ENCODE measurements at regions not wholly inside any gene's neighbourhood (a gene's known extent, or its start where the extent isn't known, plus 50 kb on each side); places are given as distances from the start of the nearest gene placed in this dataset.

GRCh38 chrX:39714471-39714870, 383.3 kb downstream of the BCOR start:
- H3K27me3 ChIP-seq (ENCODE audit: insufficient read depth, insufficient read length) = no peaks in the 10 kb centered on the region
- peaks cover 6% of the 10 kb centered on the region; the same call in 1 of the 2 replicates for H3K9me3 ChIP-seq (ENCODE audit: insufficient read depth, low read length)
- no peak overlapping the region for H3K9ac ChIP-seq (ENCODE audit: insufficient read length, low read depth)
- peaks cover 4% of the 10 kb centered on the region for H3K4me1 ChIP-seq (ENCODE audit: insufficient read depth, insufficient read length)
- DNase-seq (ENCODE audit: low read depth, low spot score) = no peak
- no peaks in the 10 kb centered on the region for H3K36me3 ChIP-seq (ENCODE audit: insufficient read depth, insufficient read length, low read length)
- no peak overlapping the region for H3K4me3 ChIP-seq (ENCODE audit: insufficient read length, low read depth)
- TF ChIP-seq SUZ12 (IDR thresholded peaks at IDR 0.05; ENCODE audit: extremely low read depth, insufficient read depth, insufficient read length) = no peak
- no peak for TF ChIP-seq ZNF274 (IDR thresholded peaks at IDR 0.05; ENCODE audit: low read depth, low read length)
- TF ChIP-seq YY1 (IDR thresholded peaks at IDR 0.05; ENCODE audit: insufficient read depth, insufficient read length) = no peak

DNA sequence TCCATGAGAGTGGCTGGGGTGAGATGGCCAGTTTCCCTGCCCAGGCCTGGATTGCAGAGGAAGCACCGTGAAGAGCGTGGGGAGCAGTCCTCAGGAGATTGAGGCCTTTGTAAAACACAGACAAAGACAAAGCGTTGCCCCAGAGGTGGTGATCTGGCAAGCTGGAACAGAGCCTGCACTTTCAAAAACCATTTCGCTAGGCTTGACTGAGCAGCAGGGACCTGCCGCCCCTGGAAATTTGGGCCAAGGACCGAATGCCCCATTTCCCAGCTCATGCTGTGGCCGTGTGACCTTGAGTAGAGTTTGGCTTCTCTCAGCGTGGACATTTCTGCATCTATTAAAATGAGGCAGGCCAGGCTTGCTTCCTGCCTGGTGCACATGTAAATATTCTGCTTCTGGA, 381.4 kb downstream of the BCOR start:
- no peaks in the 10 kb centered on the region for H3K27me3 ChIP-seq (ENCODE audit: insufficient read depth, insufficient read length)
- H3K4me1 ChIP-seq (ENCODE audit: insufficient read depth, insufficient read length) = peaks cover 4% of the 10 kb centered on the region
- no peak overlapping the region for H3K9ac ChIP-seq (ENCODE audit: insufficient read length, low read depth)
- no peak for TF ChIP-seq SUZ12 (IDR thresholded peaks at IDR 0.05; ENCODE audit: extremely low read depth, insufficient read depth, insufficient read length)
- TF ChIP-seq ZNF274 (IDR thresholded peaks at IDR 0.05; ENCODE audit: low read depth, low read length) = no peak
- no peak for TF ChIP-seq YY1 (IDR thresholded peaks at IDR 0.05; ENCODE audit: insufficient read depth, insufficient read length)
- no peaks in the 10 kb centered on the region for H3K9me3 ChIP-seq (ENCODE audit: insufficient read depth, low read length)
- no peaks in the 10 kb centered on the region for H3K36me3 ChIP-seq (ENCODE audit: insufficient read depth, insufficient read length, low read length)
- H3K4me3 ChIP-seq (ENCODE audit: insufficient read length, low read depth) = no peak overlapping the region
- no peak for DNase-seq (ENCODE audit: low read depth, low spot score)

DNA sequence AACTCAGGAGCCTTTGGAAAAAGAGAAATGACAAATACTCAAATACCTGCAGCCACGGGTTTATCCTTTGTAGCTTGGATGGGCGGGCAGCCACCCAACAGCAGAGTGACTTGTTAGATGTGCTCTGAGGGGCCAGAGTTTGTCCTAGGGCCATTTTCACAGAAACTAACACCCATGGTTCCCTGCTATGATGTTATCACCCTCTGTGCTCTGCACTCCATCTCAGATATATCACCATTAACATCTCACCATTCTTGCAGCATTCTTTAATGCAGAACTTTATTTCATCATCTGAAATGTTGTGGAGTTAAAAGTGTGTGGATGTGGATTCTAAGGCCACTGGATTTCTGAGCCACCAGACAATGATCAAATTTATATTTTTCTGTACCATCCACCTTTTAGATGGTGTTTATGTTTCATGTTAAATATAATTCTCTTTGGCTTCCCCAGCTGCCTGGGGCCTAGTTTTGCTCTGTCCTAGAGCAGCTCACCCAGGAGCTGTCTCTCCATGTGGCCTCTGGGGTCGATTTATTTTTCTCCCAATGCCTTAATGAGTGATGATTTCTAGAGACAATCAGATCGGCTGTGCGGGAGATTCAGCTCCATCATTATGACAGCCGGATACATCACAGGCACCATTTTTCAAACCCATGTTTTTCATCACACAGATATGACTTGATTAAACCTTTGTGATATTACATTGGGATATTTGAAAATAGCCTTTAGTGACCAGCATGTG, 380.8 kb downstream of the BCOR start:
- H3K9me3 ChIP-seq (ENCODE audit: insufficient read depth, low read length) = no peaks in the 10 kb centered on the region
- H3K4me3 ChIP-seq (ENCODE audit: insufficient read length, low read depth) = no peak overlapping the region
- TF ChIP-seq SUZ12 (IDR thresholded peaks at IDR 0.05; ENCODE audit: extremely low read depth, insufficient read depth, insufficient read length) (no peak), ZNF274 (IDR thresholded peaks at IDR 0.05; ENCODE audit: low read depth, low read length) (no peak), YY1 (IDR thresholded peaks at IDR 0.05; ENCODE audit: insufficient read depth, insufficient read length) (no peak)
- H3K36me3 ChIP-seq (ENCODE audit: insufficient read depth, insufficient read length, low read length) = no peaks in the 10 kb centered on the region
- DNase-seq (ENCODE audit: low read depth, low spot score) = no peak
- no peak overlapping the region for H3K9ac ChIP-seq (ENCODE audit: insufficient read length, low read depth)
- no peaks in the 10 kb centered on the region for H3K27me3 ChIP-seq (ENCODE audit: insufficient read depth, insufficient read length)
- peaks cover 4% of the 10 kb centered on the region for H3K4me1 ChIP-seq (ENCODE audit: insufficient read depth, insufficient read length)

DNA sequence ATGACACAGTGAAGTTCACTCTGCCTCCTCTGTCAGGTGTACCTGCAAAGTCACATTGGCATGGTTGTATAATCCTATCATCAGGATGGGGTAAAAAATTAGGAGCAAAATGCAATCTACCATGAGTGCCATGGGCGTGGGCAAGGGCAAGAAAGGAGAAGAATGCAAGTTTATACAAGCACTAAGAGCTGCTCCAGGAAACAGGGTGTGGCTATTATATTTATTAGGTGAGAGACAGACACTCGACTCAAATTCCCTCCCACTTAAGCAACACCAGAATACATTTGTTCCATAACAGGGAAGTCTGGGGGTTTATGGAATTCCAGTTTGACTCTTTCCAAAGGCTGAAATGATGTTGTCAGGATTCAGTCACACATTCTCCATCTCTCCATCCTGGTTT, 378.8 kb downstream of the BCOR start:
- no peak for TF ChIP-seq SUZ12 (IDR thresholded peaks at IDR 0.05; ENCODE audit: extremely low read depth, insufficient read depth, insufficient read length)
- no peak for TF ChIP-seq YY1 (IDR thresholded peaks at IDR 0.05; ENCODE audit: insufficient read depth, insufficient read length)
- TF ChIP-seq ZNF274 (IDR thresholded peaks at IDR 0.05; ENCODE audit: low read depth, low read length) = no peak
- no peak overlapping the region for H3K9ac ChIP-seq (ENCODE audit: insufficient read length, low read depth)

GRCh38 chrX:39720945-39721344, 376.8 kb downstream of the BCOR start:
- DNase-seq (ENCODE audit: low read depth, low spot score) = no peak
- no peak overlapping the region for H3K9ac ChIP-seq (ENCODE audit: insufficient read length, low read depth)

More for the DNA sequence above, 378.8 kb downstream of the BCOR start:
- Histone ChIP-seq H3K4me3 (ENCODE audit: insufficient read length, low read depth) (no peak overlapping the region), H3K9me3 (ENCODE audit: insufficient read depth, low read length) (no peaks in the 10 kb centered on the region), H3K27me3 (ENCODE audit: insufficient read depth, insufficient read length) (no peaks in the 10 kb centered on the region), H3K36me3 (ENCODE audit: insufficient read depth, insufficient read length, low read length) (no peaks in the 10 kb centered on the region), H3K4me1 (ENCODE audit: insufficient read depth, insufficient read length) (peaks cover 4% of the 10 kb centered on the region)
- no peak for DNase-seq (ENCODE audit: low read depth, low spot score)

DNA sequence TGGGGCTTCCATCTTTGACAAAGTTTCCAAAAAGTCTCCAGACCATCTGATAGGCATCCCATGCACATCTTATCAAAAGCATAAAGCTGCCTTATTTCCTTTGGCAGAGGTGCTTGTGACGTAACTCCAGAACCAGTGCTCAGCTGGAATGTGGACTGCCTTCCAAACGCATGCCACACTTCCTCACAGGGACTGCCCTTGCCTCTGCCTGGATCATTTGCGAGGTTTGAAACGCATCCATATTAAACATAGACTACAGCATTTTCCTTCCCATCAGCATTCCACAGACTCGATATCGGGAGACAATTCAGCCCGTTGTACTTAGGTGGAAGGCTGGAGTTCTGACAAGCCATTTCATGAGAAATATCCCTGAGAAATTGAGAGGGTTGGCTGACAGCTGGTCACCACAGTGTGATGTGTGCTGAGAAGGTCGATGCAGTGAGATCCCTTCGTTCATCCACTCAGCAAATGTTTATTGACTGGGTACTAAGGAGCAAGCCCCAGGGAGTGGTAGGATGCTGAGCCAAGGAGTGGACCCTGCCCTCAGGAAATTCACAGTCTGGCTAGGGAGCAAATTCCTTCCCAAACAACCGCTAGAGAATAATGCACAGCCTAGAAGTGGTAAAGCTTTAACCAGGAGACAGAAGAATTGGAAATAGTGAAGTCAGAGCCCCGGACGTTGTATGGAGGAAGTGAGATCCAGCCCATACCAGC, 376.0 kb downstream of the BCOR start:
- TF ChIP-seq SUZ12 (IDR thresholded peaks at IDR 0.05; ENCODE audit: extremely low read depth, insufficient read depth, insufficient read length) = no peak
- TF ChIP-seq YY1 (IDR thresholded peaks at IDR 0.05; ENCODE audit: insufficient read depth, insufficient read length) = no peak
- Histone ChIP-seq H3K4me1 (ENCODE audit: insufficient read depth, insufficient read length) (peaks cover 3% of the 10 kb centered on the region), H3K36me3 (ENCODE audit: insufficient read depth, insufficient read length, low read length) (no peaks in the 10 kb centered on the region), H3K4me3 (ENCODE audit: insufficient read length, low read depth) (no peak overlapping the region), H3K9ac (ENCODE audit: insufficient read length, low read depth) (no peak overlapping the region), H3K27me3 (ENCODE audit: insufficient read depth, insufficient read length) (no peaks in the 10 kb centered on the region), H3K9me3 (ENCODE audit: insufficient read depth, low read length) (no peaks in the 10 kb centered on the region)
- no peak for DNase-seq (ENCODE audit: low read depth, low spot score)

More at GRCh38 chrX:39720945-39721344, 376.8 kb downstream of the BCOR start:
- TF ChIP-seq ZNF274 (IDR thresholded peaks at IDR 0.05; ENCODE audit: low read depth, low read length) (no peak), YY1 (IDR thresholded peaks at IDR 0.05; ENCODE audit: insufficient read depth, insufficient read length) (no peak), SUZ12 (IDR thresholded peaks at IDR 0.05; ENCODE audit: extremely low read depth, insufficient read depth, insufficient read length) (no peak)
- peaks cover 4% of the 10 kb centered on the region for H3K4me1 ChIP-seq (ENCODE audit: insufficient read depth, insufficient read length)
- H3K36me3 ChIP-seq (ENCODE audit: insufficient read depth, insufficient read length, low read length) = no peaks in the 10 kb centered on the region
- H3K9me3 ChIP-seq (ENCODE audit: insufficient read depth, low read length) = no peaks in the 10 kb centered on the region
- no peaks in the 10 kb centered on the region for H3K27me3 ChIP-seq (ENCODE audit: insufficient read depth, insufficient read length)
- H3K4me3 ChIP-seq (ENCODE audit: insufficient read length, low read depth) = no peak overlapping the region

- TF ChIP-seq YY1 (IDR thresholded peaks at IDR 0.05; ENCODE audit: insufficient read depth, insufficient read length) (no peak), SUZ12 (IDR thresholded peaks at IDR 0.05; ENCODE audit: extremely low read depth, insufficient read depth, insufficient read length) (no peak), ZNF274 (IDR thresholded peaks at IDR 0.05; ENCODE audit: low read depth, low read length) (no peak)
- no peak overlapping the region for H3K9ac ChIP-seq (ENCODE audit: insufficient read length, low read depth)
- peaks cover 7% of the 10 kb centered on the region; the same call in 1 of the 2 replicates for H3K9me3 ChIP-seq (ENCODE audit: insufficient read depth, low read length)
- H3K4me1 ChIP-seq (ENCODE audit: insufficient read depth, insufficient read length) = peaks cover 5% of the 10 kb centered on the region
- no peak overlapping the region for H3K4me3 ChIP-seq (ENCODE audit: insufficient read length, low read depth)
- no peaks in the 10 kb centered on the region for H3K27me3 ChIP-seq (ENCODE audit: insufficient read depth, insufficient read length)
- no peak for DNase-seq (ENCODE audit: low read depth, low spot score)
- H3K36me3 ChIP-seq (ENCODE audit: insufficient read depth, insufficient read length, low read length) = no peaks in the 10 kb centered on the region
Observed at GRCh38 chrX:39724544-39724943, 373.2 kb downstream of the BCOR start.

Measured in NT2/D1 (cell line).